ENCODE measurements at regions not wholly inside any gene's neighbourhood (a gene's known extent, or its start where the extent isn't known, plus 50 kb on each side); places are given as distances from the start of the nearest gene placed in this dataset.
A peak's percentile ranks its signal among the peaks of the same experiment; 100 is the strongest.

DNA sequence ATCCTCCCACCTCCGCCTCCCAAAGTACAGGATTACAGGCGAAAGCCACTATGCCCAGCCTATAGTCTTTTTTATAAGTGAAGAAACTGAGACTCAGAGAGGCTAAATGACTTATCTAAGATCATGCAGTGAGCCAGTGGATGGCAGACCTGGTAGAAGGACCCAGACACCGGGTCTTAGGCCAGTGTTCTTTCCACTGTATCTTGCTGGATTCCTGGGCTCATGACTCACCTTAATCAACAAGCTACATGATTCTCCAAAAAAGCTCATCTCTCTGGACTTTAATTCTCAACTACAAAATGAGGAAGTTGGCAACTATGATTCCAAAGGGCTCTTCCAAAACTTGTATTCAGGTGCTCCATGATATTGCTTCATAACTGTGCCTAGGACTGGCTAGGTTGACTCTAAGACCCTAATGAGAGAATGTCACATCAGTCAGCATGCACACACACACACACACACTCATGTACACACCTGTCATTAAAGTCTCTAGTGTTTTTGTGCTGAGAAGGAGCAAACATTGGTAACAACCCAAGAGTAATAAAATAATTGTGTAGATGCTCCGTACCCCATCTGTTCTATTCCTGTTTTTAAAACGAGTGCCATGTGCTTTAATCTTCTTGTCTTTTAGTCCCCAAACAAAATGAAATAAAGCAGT is 89.7 kb upstream of the SLC4A7 start:
- CTCF ChIA-PET, result no interaction called here
- POLR2A ChIA-PET, result no interaction called here
- H3K9me3 Mint-ChIP-seq, result no peaks in the 10 kb centered on the region

DNA sequence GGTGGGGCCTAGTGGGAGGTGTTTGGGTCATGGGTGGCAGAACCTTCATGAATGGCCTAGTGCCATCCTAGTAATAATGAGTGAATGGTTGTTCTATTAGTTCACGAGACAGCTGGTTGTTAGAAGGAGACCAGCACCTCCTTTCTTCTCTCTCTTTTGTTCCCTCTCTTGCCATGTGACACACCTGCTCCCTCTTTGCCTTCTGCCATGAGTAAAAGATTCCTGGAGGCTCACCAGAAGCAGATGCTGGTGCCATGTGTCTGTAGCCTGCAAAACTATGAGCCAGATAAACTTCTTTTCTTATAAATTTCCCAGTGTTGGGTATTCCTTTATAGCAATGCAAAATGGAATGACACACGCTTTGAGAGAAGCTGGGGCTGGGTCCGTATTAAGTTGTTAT is 89.0 kb upstream of the SLC4A7 start:
- ChIA-PET CTCF (interaction anchor here (1.2 kb wide), 1 partner anchor 10 kb away, joined by 3 read pairs; no protein-coding TSS in a partner anchor), POLR2A (no interaction called here)
- Mint-ChIP-seq H3K4me3 (no peak overlapping the region), H3K9me3 (no peaks in the 10 kb centered on the region), H3K27me3 (no peaks in the 10 kb centered on the region), H3K4me1 (peaks cover 0 to 8% (median 0%) of the 10 kb centered on the region in 3 donors), H3K27ac (no peak overlapping the region), H3K36me3 (no peaks in the 10 kb centered on the region)
- Histone ChIP-seq H3K4me3 (ENCODE audit: low read length) (no peak overlapping the region), H3K36me3 (ENCODE audit: insufficient read depth, low read length) (no peaks in the 10 kb centered on the region), H3K27me3 (ENCODE audit: insufficient read depth, low read length, poor library complexity, severe bottlenecking) (no peaks in the 10 kb centered on the region), H3K27ac (ENCODE audit: low read depth, low read length) (no peak overlapping the region), H3K9me3 (ENCODE audit: low read length) (no peaks in the 10 kb centered on the region), H3K4me1 (ENCODE audit: insufficient read depth, low read length) (no peaks in the 10 kb centered on the region)
- no peak for DNase-seq

More for the DNA sequence above, 89.7 kb upstream of the SLC4A7 start:
- no peak overlapping the region for H3K4me3 ChIP-seq (ENCODE audit: low read length)
- H3K4me1 ChIP-seq (ENCODE audit: insufficient read depth, low read length), result no peaks in the 10 kb centered on the region
- Mint-ChIP-seq H3K4me3 (no peak overlapping the region), H3K4me1 (peaks cover 0 to 8% (median 0%) of the 10 kb centered on the region in 3 donors), H3K27ac (peak overlapping the region in 1 of 8 donors; percentile 51), H3K36me3 (no peaks in the 10 kb centered on the region), H3K27me3 (no peaks in the 10 kb centered on the region)
- H3K27ac ChIP-seq (ENCODE audit: low read depth, low read length), result no peak overlapping the region
- no peaks in the 10 kb centered on the region for H3K27me3 ChIP-seq (ENCODE audit: insufficient read depth, low read length, poor library complexity, severe bottlenecking)
- no peaks in the 10 kb centered on the region for H3K36me3 ChIP-seq (ENCODE audit: insufficient read depth, low read length)
- no peak for DNase-seq
- H3K9me3 ChIP-seq (ENCODE audit: low read length), result no peaks in the 10 kb centered on the region

GRCh38 chr3:27571345-27571744 is 87.2 kb upstream of the SLC4A7 start:
- Histone ChIP-seq H3K36me3 (ENCODE audit: insufficient read depth, low read length) (no peaks in the 10 kb centered on the region), H3K27ac (ENCODE audit: low read depth, low read length) (no peak overlapping the region), H3K4me3 (ENCODE audit: low read length) (no peak overlapping the region), H3K9me3 (ENCODE audit: low read length) (no peaks in the 10 kb centered on the region), H3K27me3 (ENCODE audit: insufficient read depth, low read length, poor library complexity, severe bottlenecking) (no peaks in the 10 kb centered on the region), H3K4me1 (ENCODE audit: insufficient read depth, low read length) (no peaks in the 10 kb centered on the region)
- Mint-ChIP-seq H3K27me3 (no peaks in the 10 kb centered on the region), H3K36me3 (no peaks in the 10 kb centered on the region), H3K4me1 (peaks cover 0 to 8% (median 0%) of the 10 kb centered on the region in 3 donors), H3K4me3 (no peak overlapping the region), H3K9me3 (no peaks in the 10 kb centered on the region), H3K27ac (no peak overlapping the region)
- POLR2A ChIA-PET, result no interaction called here
- CTCF ChIA-PET, result no interaction called here
- DNase-seq, result no peak

DNA sequence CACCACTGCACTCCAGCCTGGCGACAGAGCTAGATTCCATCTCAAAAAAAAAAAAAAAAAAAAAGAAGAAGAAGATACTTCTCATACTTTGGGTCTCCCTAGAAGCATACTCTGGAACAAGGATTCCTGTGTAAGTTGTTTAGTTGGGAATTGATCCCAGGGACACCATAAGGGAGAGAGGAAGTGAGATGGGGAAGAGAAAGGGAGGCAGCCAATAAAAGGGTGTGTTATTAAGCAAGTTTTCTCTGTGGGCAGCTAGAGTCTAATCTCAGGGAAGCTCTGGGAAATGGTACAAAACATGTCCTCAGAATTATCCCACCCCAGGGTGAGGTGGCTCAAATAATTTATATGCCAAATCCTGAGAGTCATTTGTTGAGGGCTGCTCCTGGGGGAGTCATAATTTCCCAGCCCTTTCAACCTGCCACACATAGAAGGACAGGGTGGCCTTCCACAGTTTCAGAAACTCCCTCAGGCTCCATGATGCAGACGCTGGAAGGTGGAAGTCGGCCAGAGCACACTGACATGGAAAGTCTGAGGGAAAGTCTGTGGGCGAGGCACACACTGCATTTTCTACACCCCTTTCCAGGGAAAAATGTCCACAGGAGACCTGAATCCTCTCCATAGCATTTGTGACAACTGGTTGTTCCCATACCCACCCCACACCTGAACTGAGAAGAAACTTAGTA is 86.4 kb upstream of the SLC4A7 start:
- CTCF ChIA-PET, result no interaction called here
- H3K36me3 Mint-ChIP-seq, result no peaks in the 10 kb centered on the region
- H3K4me1 Mint-ChIP-seq, result peaks cover 0 to 3% (median 0%) of the 10 kb centered on the region in 3 donors

DNA sequence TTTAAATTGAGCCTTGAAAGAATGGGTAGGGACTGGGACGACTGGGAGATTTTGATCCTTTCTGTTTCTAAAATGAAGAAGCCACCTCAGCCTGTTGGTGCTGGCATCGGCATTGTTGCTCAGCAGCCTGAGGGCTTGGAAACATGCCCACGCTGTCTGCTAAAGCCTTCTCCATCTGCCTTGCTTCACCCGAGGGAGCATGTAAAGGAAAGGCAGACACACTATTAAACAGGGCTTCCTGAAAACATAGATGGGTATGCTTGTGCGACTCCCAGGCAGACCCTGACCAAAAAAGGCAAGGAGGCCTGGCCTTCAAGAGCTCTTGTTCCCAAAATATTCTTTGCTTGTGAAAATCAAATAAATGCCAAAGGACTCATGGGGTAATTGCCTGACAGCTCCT is 84.2 kb upstream of the SLC4A7 start:
- ChIA-PET POLR2A (no interaction called here), CTCF (no interaction called here)
- Histone ChIP-seq H3K4me1 (ENCODE audit: insufficient read depth, low read length) (no peaks in the 10 kb centered on the region), H3K27ac (ENCODE audit: low read depth, low read length) (no peak overlapping the region), H3K9me3 (ENCODE audit: low read length) (no peaks in the 10 kb centered on the region), H3K36me3 (ENCODE audit: insufficient read depth, low read length) (no peaks in the 10 kb centered on the region), H3K4me3 (ENCODE audit: low read length) (no peak overlapping the region), H3K27me3 (ENCODE audit: insufficient read depth, low read length, poor library complexity, severe bottlenecking) (no peaks in the 10 kb centered on the region)
- no peaks in the 10 kb centered on the region for H3K27me3 Mint-ChIP-seq
- H3K4me1 Mint-ChIP-seq, result no peaks in the 10 kb centered on the region
- H3K27ac Mint-ChIP-seq, result no peak overlapping the region
- no peaks in the 10 kb centered on the region for H3K9me3 Mint-ChIP-seq
- no peaks in the 10 kb centered on the region for H3K36me3 Mint-ChIP-seq
- H3K4me3 Mint-ChIP-seq, result no peak overlapping the region
- no peak for DNase-seq

More for the DNA sequence above, 86.4 kb upstream of the SLC4A7 start:
- DNase-seq, result no peak
- Histone ChIP-seq H3K27ac (ENCODE audit: low read depth, low read length) (no peak overlapping the region), H3K27me3 (ENCODE audit: insufficient read depth, low read length, poor library complexity, severe bottlenecking) (no peaks in the 10 kb centered on the region), H3K4me3 (ENCODE audit: low read length) (no peak overlapping the region), H3K36me3 (ENCODE audit: insufficient read depth, low read length) (no peaks in the 10 kb centered on the region), H3K4me1 (ENCODE audit: insufficient read depth, low read length) (no peaks in the 10 kb centered on the region), H3K9me3 (ENCODE audit: low read length) (no peaks in the 10 kb centered on the region)
- no peak overlapping the region for H3K4me3 Mint-ChIP-seq
- POLR2A ChIA-PET, result interaction anchor here (0.6 kb wide), 1 partner anchor 673 kb away, joined by 4 read pairs; no protein-coding TSS in a partner anchor
- H3K9me3 Mint-ChIP-seq, result no peaks in the 10 kb centered on the region
- no peaks in the 10 kb centered on the region for H3K27me3 Mint-ChIP-seq
- peak overlapping the region in 1 of 8 donors; percentile 39 for H3K27ac Mint-ChIP-seq

DNA sequence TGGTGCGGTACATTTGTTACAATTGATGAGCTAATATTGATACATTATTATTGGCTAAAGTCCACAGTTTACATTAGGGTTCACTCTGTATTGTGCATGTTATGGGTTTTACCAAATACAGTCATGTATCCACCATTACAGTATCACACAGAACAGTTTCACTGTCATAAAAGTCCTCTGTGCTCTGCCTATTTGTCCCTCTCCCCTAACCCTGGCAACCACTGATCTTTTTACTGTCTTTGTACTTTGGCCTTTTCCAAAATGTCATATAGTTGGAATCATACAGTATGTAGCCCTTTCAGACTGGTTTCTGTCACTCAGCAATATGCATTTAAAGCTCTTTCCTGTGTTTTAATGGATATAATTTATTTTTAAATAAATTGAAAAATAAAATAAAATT is 83.1 kb upstream of the SLC4A7 start:
- H3K9me3 ChIP-seq (ENCODE audit: low read length), result no peaks in the 10 kb centered on the region
- POLR2A ChIA-PET, result no interaction called here
- no peaks in the 10 kb centered on the region for H3K4me1 ChIP-seq (ENCODE audit: insufficient read depth, low read length)
- Mint-ChIP-seq H3K36me3 (no peaks in the 10 kb centered on the region), H3K4me1 (no peaks in the 10 kb centered on the region), H3K27me3 (no peaks in the 10 kb centered on the region), H3K27ac (no peak overlapping the region), H3K4me3 (no peak overlapping the region), H3K9me3 (no peaks in the 10 kb centered on the region)
- H3K27ac ChIP-seq (ENCODE audit: low read depth, low read length), result no peak overlapping the region
- no peak for DNase-seq
- CTCF ChIA-PET, result interaction anchor here (0.6 to 0.9 kb wide), 2 partner anchors 9 to 115 kb away, joined by 3 read pairs; no protein-coding TSS in a partner anchor
- H3K4me3 ChIP-seq (ENCODE audit: low read length), result no peak overlapping the region
- H3K27me3 ChIP-seq (ENCODE audit: insufficient read depth, low read length, poor library complexity, severe bottlenecking), result no peaks in the 10 kb centered on the region
- no peaks in the 10 kb centered on the region for H3K36me3 ChIP-seq (ENCODE audit: insufficient read depth, low read length)

- no peaks in the 10 kb centered on the region for H3K27me3 Mint-ChIP-seq
- no peaks in the 10 kb centered on the region for H3K36me3 ChIP-seq (ENCODE audit: insufficient read depth, low read length)
- ChIA-PET POLR2A (no interaction called here), CTCF (no interaction called here)
- H3K27ac Mint-ChIP-seq, result no peak overlapping the region
- no peaks in the 10 kb centered on the region for H3K36me3 Mint-ChIP-seq
- no peaks in the 10 kb centered on the region for H3K4me1 Mint-ChIP-seq
- H3K9me3 ChIP-seq (ENCODE audit: low read length), result no peaks in the 10 kb centered on the region
- H3K27me3 ChIP-seq (ENCODE audit: insufficient read depth, low read length, poor library complexity, severe bottlenecking), result no peaks in the 10 kb centered on the region
- no peak overlapping the region for H3K4me3 Mint-ChIP-seq
- H3K9me3 Mint-ChIP-seq, result no peaks in the 10 kb centered on the region
- no peak overlapping the region for H3K4me3 ChIP-seq (ENCODE audit: low read length)
- H3K4me1 ChIP-seq (ENCODE audit: insufficient read depth, low read length), result no peaks in the 10 kb centered on the region
- no peak for DNase-seq
- H3K27ac ChIP-seq (ENCODE audit: low read depth, low read length), result no peak overlapping the region
Measured at GRCh38 chr3:27565201-27565852, 81.1 kb upstream of the SLC4A7 start.

DNA sequence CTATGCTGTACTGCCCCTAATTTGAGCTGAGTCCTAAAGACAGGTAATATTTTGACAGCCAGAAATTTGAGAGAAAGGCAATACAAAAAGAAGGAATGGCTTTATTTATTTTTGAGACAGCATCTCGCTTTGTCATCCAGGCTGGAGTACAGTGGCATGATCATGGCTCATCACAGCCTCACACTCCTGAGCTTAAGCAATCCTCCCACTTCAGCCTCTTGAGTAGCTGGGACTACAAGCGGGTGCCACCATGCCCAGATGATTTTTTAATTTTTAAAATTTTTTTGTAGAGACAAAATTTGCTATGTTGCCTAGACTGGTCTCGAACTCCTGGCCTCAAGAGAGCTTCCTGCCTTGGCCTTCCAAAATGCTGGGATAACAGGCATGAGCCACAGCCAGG is 77.4 kb upstream of the SLC4A7 start:
- Mint-ChIP-seq H3K36me3 (no peaks in the 10 kb centered on the region), H3K27ac (no peak overlapping the region), H3K27me3 (no peaks in the 10 kb centered on the region), H3K9me3 (no peaks in the 10 kb centered on the region), H3K4me3 (no peak overlapping the region), H3K4me1 (no peaks in the 10 kb centered on the region)
- ChIA-PET POLR2A (no interaction called here), CTCF (interaction anchor here (1.0 kb wide), 1 partner anchor 76 kb away, joined by 3 read pairs; no protein-coding TSS in a partner anchor)
- no peaks in the 10 kb centered on the region for H3K36me3 ChIP-seq (ENCODE audit: insufficient read depth, low read length)
- DNase-seq, result no peak
- no peak overlapping the region for H3K4me3 ChIP-seq (ENCODE audit: low read length)
- no peak overlapping the region for H3K27ac ChIP-seq (ENCODE audit: low read depth, low read length)
- H3K9me3 ChIP-seq (ENCODE audit: low read length), result no peaks in the 10 kb centered on the region
- no peaks in the 10 kb centered on the region for H3K4me1 ChIP-seq (ENCODE audit: insufficient read depth, low read length)
- no peaks in the 10 kb centered on the region for H3K27me3 ChIP-seq (ENCODE audit: insufficient read depth, low read length, poor library complexity, severe bottlenecking)

Data from CD8-positive, alpha-beta memory T cell (primary cell).